ENCODE measurements at regions not wholly inside any gene's neighbourhood (a gene's known extent, or its start where the extent isn't known, plus 50 kb on each side); places are given as distances from the start of the nearest gene placed in this dataset.

- TF ChIP-seq, protein P1, sequence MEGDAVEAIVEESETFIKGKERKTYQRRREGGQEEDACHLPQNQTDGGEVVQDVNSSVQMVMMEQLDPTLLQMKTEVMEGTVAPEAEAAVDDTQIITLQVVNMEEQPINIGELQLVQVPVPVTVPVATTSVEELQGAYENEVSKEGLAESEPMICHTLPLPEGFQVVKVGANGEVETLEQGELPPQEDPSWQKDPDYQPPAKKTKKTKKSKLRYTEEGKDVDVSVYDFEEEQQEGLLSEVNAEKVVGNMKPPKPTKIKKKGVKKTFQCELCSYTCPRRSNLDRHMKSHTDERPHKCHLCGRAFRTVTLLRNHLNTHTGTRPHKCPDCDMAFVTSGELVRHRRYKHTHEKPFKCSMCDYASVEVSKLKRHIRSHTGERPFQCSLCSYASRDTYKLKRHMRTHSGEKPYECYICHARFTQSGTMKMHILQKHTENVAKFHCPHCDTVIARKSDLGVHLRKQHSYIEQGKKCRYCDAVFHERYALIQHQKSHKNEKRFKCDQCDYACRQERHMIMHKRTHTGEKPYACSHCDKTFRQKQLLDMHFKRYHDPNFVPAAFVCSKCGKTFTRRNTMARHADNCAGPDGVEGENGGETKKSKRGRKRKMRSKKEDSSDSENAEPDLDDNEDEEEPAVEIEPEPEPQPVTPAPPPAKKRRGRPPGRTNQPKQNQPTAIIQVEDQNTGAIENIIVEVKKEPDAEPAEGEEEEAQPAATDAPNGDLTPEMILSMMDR (conservative IDR thresholded peaks at IDR 0.05; ENCODE audit: low read length): no peak
- TF ChIP-seq EZH2phosphoT487 (IDR thresholded peaks at IDR 0.05; ENCODE audit: borderline replicate concordance): no peak
Observed at GRCh38 chr6:71473926-71474325, 185.3 kb downstream of the OGFRL1 start.

All from Loucy (cell line).